GM23338 (cell line): ENCODE measurements at regions not wholly inside any gene's neighbourhood (a gene's known extent, or its start where the extent isn't known, plus 50 kb on each side); places are given as distances from the start of the nearest gene placed in this dataset.

ENCODE experiments used
- CREB1 ChIP-seq: fragments of 250-450 bp; sonication (Bioruptor Pico); IDR thresholded peaks from 2 replicates; pipeline ENCODE4 v1.5.0; 2020; ENCODE audit warnings: low read depth, mild to moderate bottlenecking, moderate library complexity
- ETS1 ChIP-seq: IDR thresholded peaks from 2 replicates; pipeline ENCODE4 v1.6.1; 2016; ENCODE audit warnings: antibody characterized with exemption
- EZH2 ChIP-seq: fragments of 200-600 bp; sonication (generic); IDR thresholded peaks from one replicate; pipeline ENCODE4 v1.8.0; 2017; ENCODE audit warnings: antibody characterized with exemption, mild to moderate bottlenecking, low read depth; ENCODE audit not compliant: unreplicated experiment
- EZH2phosphoT487 ChIP-seq: fragments of 200-600 bp; sonication (generic); IDR thresholded peaks from one replicate; pipeline ENCODE4 v1.8.1; 2018; ENCODE audit warnings: antibody characterized with exemption; ENCODE audit not compliant: unreplicated experiment
- JUNB ChIP-seq: IDR thresholded peaks from one replicate; pipeline ENCODE4 v1.6.1; 2016; ENCODE audit warnings: antibody characterized with exemption; ENCODE audit not compliant: unreplicated experiment
- NANOG ChIP-seq: IDR thresholded peaks from 2 replicates; pipeline ENCODE4 v1.6.1; 2016; ENCODE audit warnings: antibody characterized with exemption, borderline replicate concordance
- POLR2AphosphoS5 ChIP-seq: IDR thresholded peaks from 2 replicates; pipeline ENCODE4 v1.6.1; 2016; ENCODE audit warnings: antibody characterized with exemption, low read depth
- ZNF114 ChIP-seq: fragments of 250-450 bp; sonication (Bioruptor Pico); IDR thresholded peaks from 2 replicates; pipeline ENCODE4 v1.5.0; 2020; ENCODE audit warnings: mild to moderate bottlenecking, moderate library complexity
- ZNF331 ChIP-seq: fragments of 250-450 bp; sonication (Bioruptor Pico); IDR thresholded peaks from 2 replicates; pipeline ENCODE4 v1.5.0; 2020; ENCODE audit warnings: low read depth, mild to moderate bottlenecking, moderate library complexity
- TF ChIP-seq, protein P1 (sequence below): IDR thresholded peaks from one replicate; pipeline ENCODE4 v1.6.1; 2018; ENCODE audit warnings: antibody characterized with exemption; ENCODE audit not compliant: unreplicated experiment
- TF ChIP-seq, protein P2 (sequence below), 2 experiments: fragments of 200-600 bp in 1 of 2; sonication (generic) in 1 of 2; conservative IDR thresholded peaks; 2 replicates each; pipeline versions ENCODE4 v1.5.1 to v1.6.1; 2016 to 2017; ENCODE audit warnings: antibody characterized with exemption in 2 of 2, low read depth in 2 of 2, mild to moderate bottlenecking in 2 of 2, moderate library complexity in 1 of 2

DNA sequence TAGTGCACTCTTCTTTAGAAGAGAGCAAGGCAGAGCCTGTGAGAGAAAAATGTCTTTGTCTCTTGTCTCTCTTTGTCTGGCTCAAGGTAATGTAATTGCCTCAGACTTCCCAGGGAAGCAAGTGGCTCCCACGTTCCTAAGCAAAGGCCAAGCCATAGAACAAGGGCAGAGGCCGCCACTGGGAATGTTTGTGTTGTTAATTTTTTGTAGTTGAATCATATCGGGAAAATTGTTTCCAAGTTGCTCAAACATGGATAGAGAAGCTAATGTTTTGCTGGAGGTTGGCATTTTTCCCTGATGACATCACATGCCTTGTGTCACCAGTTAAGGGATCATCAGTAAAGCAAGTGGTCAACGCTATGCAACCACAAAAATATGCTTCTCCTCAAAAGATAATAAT is 211.5 kb upstream of the FOXA2 start:
- TF ChIP-seq, protein P1, sequence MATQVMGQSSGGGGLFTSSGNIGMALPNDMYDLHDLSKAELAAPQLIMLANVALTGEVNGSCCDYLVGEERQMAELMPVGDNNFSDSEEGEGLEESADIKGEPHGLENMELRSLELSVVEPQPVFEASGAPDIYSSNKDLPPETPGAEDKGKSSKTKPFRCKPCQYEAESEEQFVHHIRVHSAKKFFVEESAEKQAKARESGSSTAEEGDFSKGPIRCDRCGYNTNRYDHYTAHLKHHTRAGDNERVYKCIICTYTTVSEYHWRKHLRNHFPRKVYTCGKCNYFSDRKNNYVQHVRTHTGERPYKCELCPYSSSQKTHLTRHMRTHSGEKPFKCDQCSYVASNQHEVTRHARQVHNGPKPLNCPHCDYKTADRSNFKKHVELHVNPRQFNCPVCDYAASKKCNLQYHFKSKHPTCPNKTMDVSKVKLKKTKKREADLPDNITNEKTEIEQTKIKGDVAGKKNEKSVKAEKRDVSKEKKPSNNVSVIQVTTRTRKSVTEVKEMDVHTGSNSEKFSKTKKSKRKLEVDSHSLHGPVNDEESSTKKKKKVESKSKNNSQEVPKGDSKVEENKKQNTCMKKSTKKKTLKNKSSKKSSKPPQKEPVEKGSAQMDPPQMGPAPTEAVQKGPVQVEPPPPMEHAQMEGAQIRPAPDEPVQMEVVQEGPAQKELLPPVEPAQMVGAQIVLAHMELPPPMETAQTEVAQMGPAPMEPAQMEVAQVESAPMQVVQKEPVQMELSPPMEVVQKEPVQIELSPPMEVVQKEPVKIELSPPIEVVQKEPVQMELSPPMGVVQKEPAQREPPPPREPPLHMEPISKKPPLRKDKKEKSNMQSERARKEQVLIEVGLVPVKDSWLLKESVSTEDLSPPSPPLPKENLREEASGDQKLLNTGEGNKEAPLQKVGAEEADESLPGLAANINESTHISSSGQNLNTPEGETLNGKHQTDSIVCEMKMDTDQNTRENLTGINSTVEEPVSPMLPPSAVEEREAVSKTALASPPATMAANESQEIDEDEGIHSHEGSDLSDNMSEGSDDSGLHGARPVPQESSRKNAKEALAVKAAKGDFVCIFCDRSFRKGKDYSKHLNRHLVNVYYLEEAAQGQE = no peak
- TF ChIP-seq POLR2AphosphoS5 (no peak), EZH2 (no peak), JUNB (no peak), EZH2phosphoT487 (no peak), ZNF331 (no peak), CREB1 (CRISPR knock-in tag) (no peak), ETS1 (no peak), ZNF114 (CRISPR knock-in tag) (no peak), NANOG (no peak)
- TF ChIP-seq, protein P2, sequence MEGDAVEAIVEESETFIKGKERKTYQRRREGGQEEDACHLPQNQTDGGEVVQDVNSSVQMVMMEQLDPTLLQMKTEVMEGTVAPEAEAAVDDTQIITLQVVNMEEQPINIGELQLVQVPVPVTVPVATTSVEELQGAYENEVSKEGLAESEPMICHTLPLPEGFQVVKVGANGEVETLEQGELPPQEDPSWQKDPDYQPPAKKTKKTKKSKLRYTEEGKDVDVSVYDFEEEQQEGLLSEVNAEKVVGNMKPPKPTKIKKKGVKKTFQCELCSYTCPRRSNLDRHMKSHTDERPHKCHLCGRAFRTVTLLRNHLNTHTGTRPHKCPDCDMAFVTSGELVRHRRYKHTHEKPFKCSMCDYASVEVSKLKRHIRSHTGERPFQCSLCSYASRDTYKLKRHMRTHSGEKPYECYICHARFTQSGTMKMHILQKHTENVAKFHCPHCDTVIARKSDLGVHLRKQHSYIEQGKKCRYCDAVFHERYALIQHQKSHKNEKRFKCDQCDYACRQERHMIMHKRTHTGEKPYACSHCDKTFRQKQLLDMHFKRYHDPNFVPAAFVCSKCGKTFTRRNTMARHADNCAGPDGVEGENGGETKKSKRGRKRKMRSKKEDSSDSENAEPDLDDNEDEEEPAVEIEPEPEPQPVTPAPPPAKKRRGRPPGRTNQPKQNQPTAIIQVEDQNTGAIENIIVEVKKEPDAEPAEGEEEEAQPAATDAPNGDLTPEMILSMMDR (conservative IDR thresholded peaks at IDR 0.05; ENCODE audit: low read depth in 2 of 2) = no peak
